ENCODE measurements at regions not wholly inside any gene's neighbourhood (a gene's known extent, or its start where the extent isn't known, plus 50 kb on each side); places are given as distances from the start of the nearest gene placed in this dataset.
"Not testable (repeated sequence)": the region's sequence is repeated elsewhere in the genome, so short reads cannot be mapped to it uniquely, and the experiment has no call there.

GRCh38 chr10:29363930-29364329 lies 75.1 kb downstream of the LYZL1 start:
- DNase-seq (ENCODE audit: low read depth); H3K4me3 ChIP-seq (ENCODE audit: low read depth, low read length): not testable (repeated sequence)

- not testable (repeated sequence) for DNase-seq (ENCODE audit: low read depth); H3K4me3 ChIP-seq (ENCODE audit: low read depth, low read length)
These were observed 77.3 kb downstream of the LYZL1 start for GRCh38 chr10:29366206-29366605.

DNA sequence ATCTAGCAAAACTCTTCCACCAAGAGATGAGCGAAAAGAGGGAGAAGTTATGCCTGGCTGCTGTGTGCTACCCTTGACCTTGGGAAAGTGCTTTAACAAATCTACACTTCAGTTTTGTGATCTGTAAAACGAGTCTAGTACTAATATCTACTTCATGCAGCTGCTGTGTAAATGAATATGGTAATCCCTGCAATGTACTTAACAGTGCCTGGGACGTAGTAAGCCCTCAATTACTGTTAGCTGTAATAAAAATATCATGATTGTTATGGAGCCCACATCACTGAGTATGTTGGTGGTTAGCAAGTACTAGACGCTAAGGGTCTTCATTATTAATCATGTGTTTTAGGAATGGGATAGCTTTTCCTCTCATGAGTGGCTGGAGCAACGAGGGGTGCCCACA lies 80.5 kb downstream of the LYZL1 start:
- no peak overlapping the region for H3K4me3 ChIP-seq (ENCODE audit: low read depth, low read length)
- TF ChIP-seq, protein P1, sequence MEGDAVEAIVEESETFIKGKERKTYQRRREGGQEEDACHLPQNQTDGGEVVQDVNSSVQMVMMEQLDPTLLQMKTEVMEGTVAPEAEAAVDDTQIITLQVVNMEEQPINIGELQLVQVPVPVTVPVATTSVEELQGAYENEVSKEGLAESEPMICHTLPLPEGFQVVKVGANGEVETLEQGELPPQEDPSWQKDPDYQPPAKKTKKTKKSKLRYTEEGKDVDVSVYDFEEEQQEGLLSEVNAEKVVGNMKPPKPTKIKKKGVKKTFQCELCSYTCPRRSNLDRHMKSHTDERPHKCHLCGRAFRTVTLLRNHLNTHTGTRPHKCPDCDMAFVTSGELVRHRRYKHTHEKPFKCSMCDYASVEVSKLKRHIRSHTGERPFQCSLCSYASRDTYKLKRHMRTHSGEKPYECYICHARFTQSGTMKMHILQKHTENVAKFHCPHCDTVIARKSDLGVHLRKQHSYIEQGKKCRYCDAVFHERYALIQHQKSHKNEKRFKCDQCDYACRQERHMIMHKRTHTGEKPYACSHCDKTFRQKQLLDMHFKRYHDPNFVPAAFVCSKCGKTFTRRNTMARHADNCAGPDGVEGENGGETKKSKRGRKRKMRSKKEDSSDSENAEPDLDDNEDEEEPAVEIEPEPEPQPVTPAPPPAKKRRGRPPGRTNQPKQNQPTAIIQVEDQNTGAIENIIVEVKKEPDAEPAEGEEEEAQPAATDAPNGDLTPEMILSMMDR (IDR thresholded peaks at IDR 0.05; ENCODE audit: control insufficient read depth, extremely low read depth, insufficient read depth): no peak
- DNase-seq (ENCODE audit: low read depth): no peak

- H3K4me3 ChIP-seq (ENCODE audit: low read depth, low read length): no peak overlapping the region
- DNase-seq (ENCODE audit: low read depth): no peak
- TF ChIP-seq, protein P1 (IDR thresholded peaks at IDR 0.05; ENCODE audit: control insufficient read depth, extremely low read depth, insufficient read depth): no peak
These were observed 81.5 kb downstream of the LYZL1 start for GRCh38 chr10:29370097-29371092.

- DNase-seq (ENCODE audit: low read depth): no peak
- TF ChIP-seq, protein P1 (IDR thresholded peaks at IDR 0.05; ENCODE audit: control insufficient read depth, extremely low read depth, insufficient read depth): no peak
- no peak overlapping the region for H3K4me3 ChIP-seq (ENCODE audit: low read depth, low read length)
These were observed 84.0 kb downstream of the LYZL1 start for GRCh38 chr10:29372920-29373319.

DNA sequence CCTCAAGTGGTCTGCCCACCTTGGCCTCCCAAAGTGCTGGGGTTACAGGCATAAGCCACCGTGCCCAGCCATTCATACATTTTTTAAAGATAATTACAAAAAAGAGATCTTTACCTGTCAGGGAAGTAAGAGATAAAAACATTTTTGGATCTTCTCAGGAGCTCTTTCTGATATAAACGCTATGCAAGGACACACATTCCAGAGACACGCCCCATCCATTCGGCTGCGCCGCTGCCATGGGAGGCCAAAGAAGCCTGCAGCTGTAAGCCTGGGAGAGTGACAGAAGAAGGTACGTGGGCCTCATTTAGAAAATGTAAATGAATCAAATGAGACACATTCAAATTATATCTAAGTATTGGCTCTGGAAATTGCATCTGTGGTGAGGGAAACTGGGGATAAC lies 85.3 kb downstream of the LYZL1 start:
- no peak overlapping the region for H3K4me3 ChIP-seq (ENCODE audit: low read depth, low read length)
- no peak for DNase-seq (ENCODE audit: low read depth)
- TF ChIP-seq, protein P1 (IDR thresholded peaks at IDR 0.05; ENCODE audit: control insufficient read depth, extremely low read depth, insufficient read depth): no peak

- H3K4me3 ChIP-seq (ENCODE audit: low read depth, low read length): no peak overlapping the region
- TF ChIP-seq, protein P1 (IDR thresholded peaks at IDR 0.05; ENCODE audit: control insufficient read depth, extremely low read depth, insufficient read depth): no peak
- DNase-seq (ENCODE audit: low read depth): no peak
These were observed 87.0 kb downstream of the LYZL1 start for GRCh38 chr10:29375888-29376287.

All from LNCaP clone FGC (cell line).